SK-N-MC (cell line): ENCODE measurements at regions not wholly inside any gene's neighbourhood (a gene's known extent, or its start where the extent isn't known, plus 50 kb on each side); places are given as distances from the start of the nearest gene placed in this dataset.

ENCODE experiments used
- EZH2 ChIP-seq: fragments of 200-600 bp; sonication (generic); IDR thresholded peaks from one replicate; pipeline ENCODE4 v1.6.1; 2017; ENCODE audit warnings: antibody characterized with exemption
- POLR2AphosphoS5 ChIP-seq: IDR thresholded peaks from 2 replicates; pipeline ENCODE4 v1.6.1; 2012; ENCODE audit warnings: mild to moderate bottlenecking, low read depth, low read length, borderline replicate concordance

DNA sequence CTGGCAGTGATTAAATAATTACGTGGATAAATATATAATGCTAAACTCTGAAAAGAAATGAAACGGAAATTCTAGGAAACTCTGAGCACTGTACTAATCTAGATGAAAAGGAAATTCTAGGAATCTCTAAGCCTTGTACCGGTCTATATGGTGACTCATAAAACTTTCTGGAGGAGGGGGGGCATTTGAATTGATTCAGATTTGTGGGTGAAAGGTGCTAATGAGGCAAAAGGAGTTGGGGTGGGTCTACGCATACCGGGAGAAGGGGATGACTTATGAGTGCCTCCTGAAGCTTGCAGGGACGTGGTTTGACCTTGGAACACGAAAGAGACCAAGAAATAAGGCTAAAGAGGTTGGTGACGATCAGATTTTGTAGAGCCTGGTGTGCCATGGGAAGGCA is 151.7 kb upstream of the CASK start:
- TF ChIP-seq EZH2 = no peak
- no peak for TF ChIP-seq POLR2AphosphoS5
